CD4-positive, alpha-beta T cell treated with Interleukin-17A for 1 hour (primary cell): ENCODE measurements at regions not wholly inside any gene's neighbourhood (a gene's known extent, or its start where the extent isn't known, plus 50 kb on each side); places are given as distances from the start of the nearest gene placed in this dataset.
"Not testable (repeated sequence)": the region's sequence is repeated elsewhere in the genome, so short reads cannot be mapped to it uniquely, and the experiment has no call there.

Source experiments
- DNase-seq: peaks from one replicate; pipeline ENCODE4 v3.0.0-alpha.2; 2020

DNA sequence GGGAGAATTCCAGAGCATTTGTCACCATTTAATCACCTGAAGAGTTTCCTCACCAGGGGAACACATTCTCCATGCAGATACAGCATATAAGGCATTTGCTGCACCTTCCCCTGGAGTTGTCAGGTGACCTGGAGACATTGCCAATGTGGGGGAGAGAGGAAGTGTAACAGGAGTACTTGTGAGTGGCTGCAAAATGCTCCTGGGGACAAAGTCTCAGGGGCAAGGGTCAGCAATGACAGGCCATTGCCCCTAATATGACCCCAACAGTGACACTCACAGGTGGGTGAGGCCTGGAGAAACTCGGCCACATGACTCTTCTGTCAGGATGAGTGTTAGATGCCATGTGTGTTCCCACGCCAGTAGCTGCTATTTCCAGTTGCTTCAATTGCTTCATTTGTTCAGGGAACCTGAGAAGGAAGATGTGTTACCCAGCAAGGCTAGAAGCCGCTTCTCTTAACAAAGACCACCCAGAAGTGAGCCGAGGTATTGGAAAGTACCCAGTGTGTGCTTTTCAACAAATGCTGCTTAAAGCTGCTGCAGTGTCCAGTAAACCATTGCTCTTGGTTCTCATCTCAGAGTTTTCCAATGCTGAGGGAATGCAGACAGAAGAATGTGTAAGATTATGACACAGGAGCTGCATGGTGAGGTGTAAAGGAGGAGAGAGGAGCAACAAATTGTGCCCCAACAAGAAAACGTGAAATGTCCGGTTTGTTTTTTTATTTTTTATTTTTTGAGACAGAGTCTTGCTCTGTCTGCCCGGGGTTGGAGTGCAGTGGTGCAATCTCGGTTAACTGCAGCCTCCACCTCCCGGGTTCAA is 128.2 kb upstream of the SLC44A1 start:
- no peak for DNase-seq

GRCh38 chr9:105117234-105117633 is 127.2 kb upstream of the SLC44A1 start:
- DNase-seq, result no peak

DNA sequence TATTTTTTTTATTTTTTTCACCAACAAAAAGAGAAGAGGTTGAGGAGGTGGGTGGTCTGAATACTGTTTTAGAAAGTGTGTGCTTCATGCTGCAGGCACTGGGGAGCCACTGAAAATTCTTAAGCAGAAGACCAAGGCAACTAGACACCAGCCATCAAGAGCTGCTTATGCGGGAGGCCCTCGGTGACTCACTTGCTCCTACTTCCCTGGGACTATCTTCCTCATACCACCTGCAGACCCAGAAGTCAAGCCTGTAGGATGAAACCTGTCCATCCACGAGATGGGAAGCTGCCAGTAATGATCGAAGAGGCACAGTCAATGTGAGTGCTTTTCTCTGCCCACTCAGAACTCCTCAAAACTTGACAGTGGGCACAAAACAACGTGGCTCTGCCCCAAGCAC is 125.8 kb upstream of the SLC44A1 start:
- DNase-seq, result no peak

GRCh38 chr9:105119156-105119555 is 125.3 kb upstream of the SLC44A1 start:
- DNase-seq, result no peak

DNA sequence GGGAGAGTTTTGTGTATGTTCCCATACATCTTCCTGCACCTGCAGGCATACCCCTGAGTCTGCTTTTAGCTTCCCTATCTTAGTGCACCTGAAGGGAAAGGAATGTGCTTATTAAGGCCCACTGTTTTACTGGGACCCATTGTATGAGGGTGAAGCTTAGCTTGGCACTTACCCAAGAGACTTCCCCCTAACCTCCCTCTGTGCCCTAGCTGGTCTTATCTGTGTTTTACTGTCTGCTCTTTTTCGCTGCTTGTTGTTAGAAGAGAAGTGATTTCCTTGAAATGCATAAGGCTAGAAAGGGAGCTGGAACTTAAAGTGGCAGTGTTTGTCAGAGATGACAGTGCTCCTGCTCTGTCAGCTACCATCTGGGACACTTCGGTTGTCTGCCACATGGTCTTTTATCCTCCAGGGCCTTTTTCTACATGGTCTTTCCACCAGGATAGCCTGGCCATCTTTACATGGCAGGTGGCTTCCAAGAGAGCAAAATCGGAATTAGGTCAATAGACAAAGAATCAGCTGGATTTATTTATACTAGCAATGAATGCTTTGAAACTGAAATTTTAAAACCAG is 122.5 kb upstream of the SLC44A1 start:
- DNase-seq, result no peak

DNA sequence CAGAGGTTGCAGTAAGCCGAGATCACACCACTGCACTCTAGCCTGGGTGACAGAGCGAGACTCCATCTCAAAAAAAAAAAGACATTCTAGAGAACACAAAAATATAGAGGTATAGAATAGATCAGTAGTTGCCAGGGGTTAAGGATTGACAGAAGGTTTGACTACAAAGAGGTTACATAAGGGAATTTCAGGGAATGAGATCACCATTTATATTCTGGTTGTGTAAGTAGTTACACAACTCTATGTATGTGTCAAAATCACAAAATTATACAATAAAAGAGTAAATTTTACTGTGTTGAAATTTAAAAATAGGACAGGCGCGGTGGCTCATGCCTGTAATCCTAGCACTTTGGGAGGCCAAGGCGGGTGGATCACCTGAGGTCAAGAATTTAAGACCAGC is 119.9 kb upstream of the SLC44A1 start:
- not testable (repeated sequence) for DNase-seq

GRCh38 chr9:105126226-105126625 is 118.2 kb upstream of the SLC44A1 start:
- no peak for DNase-seq

DNA sequence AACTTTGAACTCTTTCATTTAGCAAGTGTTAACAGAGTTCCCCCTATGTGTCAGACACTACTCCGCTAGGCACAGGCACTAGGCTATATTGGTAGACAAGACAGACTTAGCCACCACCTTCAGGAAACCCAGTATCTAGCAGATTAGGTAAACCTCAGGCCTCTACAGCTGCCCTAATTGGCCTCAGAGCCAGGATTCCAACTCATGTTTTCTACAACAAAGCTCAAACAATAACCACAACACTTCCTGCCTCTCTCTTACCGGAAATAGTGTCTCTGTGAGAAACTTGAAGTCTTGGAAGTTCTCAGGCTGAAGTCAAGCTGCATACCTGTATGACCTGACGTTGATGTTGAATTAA is 116.6 kb upstream of the SLC44A1 start:
- peak; percentile 87 for DNase-seq

- DNase-seq, result no peak
Observed at GRCh38 chr9:105128908-105129600, 115.4 kb upstream of the SLC44A1 start.

GRCh38 chr9:105129731-105130130 is 114.7 kb upstream of the SLC44A1 start:
- DNase-seq, result no peak

GRCh38 chr9:105131981-105132380 is 112.5 kb upstream of the SLC44A1 start:
- no peak for DNase-seq

GRCh38 chr9:105132606-105133005 is 111.8 kb upstream of the SLC44A1 start:
- no peak for DNase-seq

DNA sequence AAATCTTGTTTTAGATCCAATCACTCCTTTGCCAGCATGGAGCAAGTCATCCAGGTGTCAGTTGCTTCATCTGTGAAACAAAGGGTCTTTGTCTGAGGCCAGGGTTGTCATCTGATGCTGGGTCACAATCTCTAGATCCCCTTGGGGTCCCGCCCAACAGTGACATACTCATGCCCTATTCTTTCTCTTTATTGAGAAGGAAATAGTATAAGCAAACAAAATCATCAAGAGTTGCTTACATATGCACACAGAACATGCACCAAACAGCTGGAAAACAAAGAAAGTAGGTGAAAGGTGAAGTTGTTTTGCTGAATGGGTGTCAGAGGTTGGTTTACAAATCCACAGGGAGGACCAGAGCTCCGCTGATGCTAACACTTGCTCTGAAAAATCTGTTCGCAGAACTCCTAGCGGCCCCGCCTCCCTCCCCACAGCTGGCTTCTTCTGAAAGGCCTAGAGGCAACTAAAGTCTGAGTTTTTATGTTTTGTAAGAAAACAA is 106.1 kb upstream of the SLC44A1 start:
- DNase-seq, result no peak

- no peak for DNase-seq
Observed at GRCh38 chr9:105141146-105141975, 103.1 kb upstream of the SLC44A1 start.

- DNase-seq, result no peak
Observed at GRCh38 chr9:105141976-105142250, 102.5 kb upstream of the SLC44A1 start.

- no peak for DNase-seq
Observed at GRCh38 chr9:105142406-105143135, 101.9 kb upstream of the SLC44A1 start.

DNA sequence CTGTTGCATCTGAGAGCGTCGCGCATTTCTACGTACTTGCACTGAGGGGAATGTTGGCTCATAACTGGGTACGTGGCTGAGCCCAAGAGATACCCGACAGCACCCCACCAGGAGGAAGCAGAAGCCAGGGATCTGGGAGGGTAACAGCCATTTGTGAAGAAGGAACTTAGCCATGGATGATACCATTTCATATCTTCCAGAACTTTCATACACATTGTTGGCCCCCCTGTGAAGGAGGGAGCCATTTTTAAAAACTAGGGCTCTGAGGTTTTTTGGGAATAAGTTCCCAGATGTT is 101.4 kb upstream of the SLC44A1 start:
- no peak for DNase-seq

- no peak for DNase-seq
Observed at GRCh38 chr9:105144076-105144475, 100.4 kb upstream of the SLC44A1 start.

- DNase-seq, result no peak
Observed at GRCh38 chr9:105144841-105145240, 99.6 kb upstream of the SLC44A1 start.

DNA sequence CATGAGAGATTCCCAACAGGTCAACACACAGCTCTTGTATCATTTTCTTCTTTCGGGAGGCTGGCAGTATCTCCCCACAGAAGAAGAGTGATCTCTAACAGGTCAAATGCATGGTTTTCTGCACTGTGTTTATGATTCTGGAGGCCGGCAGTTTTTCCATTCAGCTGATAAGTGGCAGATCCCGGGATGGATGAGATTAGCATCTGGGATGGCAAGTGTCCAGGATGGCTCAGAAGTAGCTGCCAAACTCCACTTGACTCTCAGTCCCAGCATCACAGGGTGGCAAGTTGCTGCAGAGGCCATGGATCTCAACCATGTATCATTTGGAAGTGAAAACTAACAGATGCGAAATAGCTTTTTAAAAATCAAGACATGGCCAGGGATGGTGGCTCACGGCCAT is 97.8 kb upstream of the SLC44A1 start:
- no peak for DNase-seq

DNA sequence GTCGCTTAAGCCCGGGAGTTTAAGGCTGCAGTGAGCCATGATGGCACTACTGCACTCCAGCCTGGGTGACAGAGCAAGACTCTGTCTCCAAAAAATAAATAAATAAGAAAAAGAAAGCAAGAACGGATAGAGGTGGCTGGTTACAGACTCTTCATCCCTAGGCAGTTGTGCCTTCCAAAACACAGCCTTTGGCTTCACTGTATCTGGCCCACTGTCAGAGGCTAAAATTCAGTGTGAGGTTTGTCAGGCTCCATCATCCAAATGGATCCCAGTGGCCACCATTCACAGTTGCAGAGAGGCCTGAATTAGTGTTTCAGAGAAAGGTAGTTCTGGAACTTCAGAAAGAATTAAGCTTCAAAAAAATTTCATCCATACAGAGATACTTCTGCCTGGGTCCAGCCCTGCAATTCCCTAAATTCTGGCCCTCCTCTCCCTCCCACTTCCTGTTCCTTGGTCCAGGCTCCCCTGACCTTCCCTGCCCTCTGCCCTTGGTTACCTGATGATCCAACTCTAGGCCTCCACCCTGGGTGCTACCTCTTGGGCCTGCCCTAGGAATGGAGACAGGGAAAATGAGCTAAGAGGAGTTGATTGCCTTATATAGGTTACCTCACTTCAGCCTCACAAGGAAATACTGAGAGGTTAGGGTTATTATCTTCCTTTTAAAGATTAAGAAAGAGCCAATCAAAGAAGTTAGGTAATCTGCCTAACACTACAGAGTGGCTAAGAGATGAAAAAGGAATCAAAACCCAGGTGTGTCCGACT is 97.2 kb upstream of the SLC44A1 start:
- DNase-seq, result no peak
